ENCODE measurements at regions not wholly inside any gene's neighbourhood (a gene's known extent, or its start where the extent isn't known, plus 50 kb on each side); places are given as distances from the start of the nearest gene placed in this dataset.

DNA sequence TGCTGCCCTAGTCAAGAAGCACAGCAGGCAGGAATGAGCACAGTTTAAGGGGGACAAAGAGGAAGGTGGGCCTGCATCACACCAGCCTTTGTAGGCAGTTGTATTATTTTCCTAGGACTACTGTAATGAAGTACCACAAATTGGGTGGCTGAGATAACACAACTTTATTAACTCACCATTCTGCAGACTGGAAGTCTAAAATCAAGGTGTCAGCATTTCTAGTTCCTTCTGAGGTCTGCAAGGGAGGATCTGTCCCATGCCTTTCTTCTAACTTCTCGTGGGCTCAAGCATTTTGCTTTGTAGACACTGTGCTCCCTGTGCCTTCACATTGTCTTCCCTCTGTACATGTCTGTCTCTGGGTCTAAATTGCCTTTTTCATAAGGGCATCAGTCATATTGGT, 488.5 kb upstream of the JARID2 start:
- no peak overlapping the region for H3K27ac Mint-ChIP-seq
- H3K9me3 Mint-ChIP-seq = no peaks in the 10 kb centered on the region
- H3K36me3 Mint-ChIP-seq (ENCODE audit: low read depth) = no peaks in the 10 kb centered on the region
- no peak for DNase-seq (ENCODE audit: low spot score)
- no peaks in the 10 kb centered on the region for H3K27me3 Mint-ChIP-seq (ENCODE audit: low read depth)
- H3K4me3 Mint-ChIP-seq = no peak overlapping the region
- H3K4me1 Mint-ChIP-seq (ENCODE audit: low read depth) = peaks cover 4% of the 10 kb centered on the region

DNA sequence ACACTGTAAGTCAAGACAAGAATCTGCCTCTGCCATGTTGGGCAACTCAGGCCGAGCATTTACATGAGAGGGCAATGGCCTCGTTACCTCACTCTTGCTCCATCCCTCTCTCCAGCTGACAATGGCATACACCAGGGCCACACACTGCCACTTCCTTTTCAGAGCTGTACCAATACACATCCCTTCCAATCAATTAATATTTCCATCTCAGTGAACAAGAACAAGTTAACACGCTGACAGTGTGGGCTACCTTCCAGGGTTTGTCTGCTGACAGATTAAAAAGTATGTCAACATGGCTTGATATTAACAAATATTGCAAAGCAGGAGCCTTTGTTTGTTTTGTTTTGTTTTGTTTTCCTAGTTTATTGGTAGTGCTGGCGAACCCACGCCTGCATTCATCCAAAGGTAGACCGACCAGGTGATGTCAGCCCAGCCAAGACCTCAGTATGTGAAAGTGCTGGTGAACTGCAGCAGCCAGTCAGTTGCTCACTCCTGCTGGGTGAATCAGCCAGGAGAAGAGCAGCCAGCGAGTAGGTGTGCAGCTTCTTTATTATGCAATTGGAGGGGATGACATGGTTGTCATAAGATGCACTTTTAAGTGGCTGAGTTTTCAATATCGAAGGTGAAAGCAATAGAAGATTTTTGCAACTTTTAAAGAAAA, 487.3 kb upstream of the JARID2 start:
- no peak overlapping the region for H3K4me3 Mint-ChIP-seq
- no peak overlapping the region for H3K27ac Mint-ChIP-seq
- no peak for DNase-seq (ENCODE audit: low spot score)
- no peaks in the 10 kb centered on the region for H3K9me3 Mint-ChIP-seq
- H3K27me3 Mint-ChIP-seq (ENCODE audit: low read depth) = no peaks in the 10 kb centered on the region
- peaks cover 10% of the 10 kb centered on the region for H3K4me1 Mint-ChIP-seq (ENCODE audit: low read depth)
- no peaks in the 10 kb centered on the region for H3K36me3 Mint-ChIP-seq (ENCODE audit: low read depth)

DNA sequence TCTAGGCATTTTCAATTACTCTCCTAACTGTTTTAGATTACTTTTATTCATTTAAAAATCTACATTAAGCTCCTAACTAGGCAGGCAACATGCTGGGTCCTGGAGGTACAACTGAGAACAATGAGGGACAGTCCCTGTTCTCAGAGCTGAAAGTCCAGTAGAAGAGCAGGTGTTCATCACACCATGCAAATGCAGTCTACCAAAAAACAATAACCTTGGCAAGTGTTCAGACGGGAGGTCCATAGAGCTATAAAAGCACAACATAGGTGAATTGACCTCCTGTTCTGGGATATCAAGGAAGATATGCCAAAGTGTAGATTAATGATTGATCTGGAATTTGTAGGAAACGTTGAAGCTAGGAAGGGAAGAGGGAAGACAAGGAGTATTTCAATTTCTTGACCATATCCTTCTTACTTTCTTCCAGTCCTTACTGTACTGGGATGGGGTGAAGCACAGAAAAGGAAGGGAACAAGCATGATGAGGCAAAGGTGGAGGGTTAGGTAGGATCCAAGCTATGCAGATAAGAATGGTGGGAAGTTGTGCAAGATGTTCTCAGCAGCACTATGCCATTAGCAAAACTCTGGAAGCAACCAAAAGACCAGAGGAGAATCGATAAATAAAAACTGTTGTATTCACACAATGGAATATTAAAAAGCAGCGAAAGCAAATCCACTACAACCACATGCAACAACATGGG, 485.7 kb upstream of the JARID2 start:
- no peak overlapping the region for H3K27ac Mint-ChIP-seq
- no peak overlapping the region for H3K4me3 Mint-ChIP-seq
- DNase-seq (ENCODE audit: low spot score) = no peak
- no peaks in the 10 kb centered on the region for H3K27me3 Mint-ChIP-seq (ENCODE audit: low read depth)
- H3K36me3 Mint-ChIP-seq (ENCODE audit: low read depth) = no peaks in the 10 kb centered on the region
- no peaks in the 10 kb centered on the region for H3K9me3 Mint-ChIP-seq
- peaks cover 14% of the 10 kb centered on the region for H3K4me1 Mint-ChIP-seq (ENCODE audit: low read depth)

DNA sequence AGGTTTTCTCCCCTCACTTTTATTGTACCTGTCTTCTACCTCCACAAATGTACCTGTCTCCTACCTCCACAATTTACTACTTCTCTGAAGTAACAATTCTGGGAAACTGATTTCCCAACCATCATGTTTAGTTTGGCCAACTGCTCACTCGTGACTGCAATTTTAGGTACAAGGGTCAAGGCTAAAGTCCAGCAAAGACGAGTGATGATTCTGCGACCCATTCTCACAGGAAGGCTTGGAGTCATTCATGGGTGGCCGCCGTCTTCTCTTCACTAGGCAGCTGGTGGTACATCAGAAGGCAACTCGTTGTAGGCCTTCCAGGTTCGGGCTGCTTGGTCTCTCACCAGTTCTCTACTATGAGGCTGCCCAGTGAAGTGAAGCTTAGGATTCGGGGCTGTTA, 483.8 kb upstream of the JARID2 start:
- Mint-ChIP-seq H3K4me1 (ENCODE audit: low read depth) (peaks cover 14% of the 10 kb centered on the region), H3K9me3 (no peaks in the 10 kb centered on the region), H3K36me3 (ENCODE audit: low read depth) (no peaks in the 10 kb centered on the region), H3K4me3 (no peak overlapping the region), H3K27ac (no peak overlapping the region), H3K27me3 (ENCODE audit: low read depth) (no peaks in the 10 kb centered on the region)
- no peak for DNase-seq (ENCODE audit: low spot score)

DNA sequence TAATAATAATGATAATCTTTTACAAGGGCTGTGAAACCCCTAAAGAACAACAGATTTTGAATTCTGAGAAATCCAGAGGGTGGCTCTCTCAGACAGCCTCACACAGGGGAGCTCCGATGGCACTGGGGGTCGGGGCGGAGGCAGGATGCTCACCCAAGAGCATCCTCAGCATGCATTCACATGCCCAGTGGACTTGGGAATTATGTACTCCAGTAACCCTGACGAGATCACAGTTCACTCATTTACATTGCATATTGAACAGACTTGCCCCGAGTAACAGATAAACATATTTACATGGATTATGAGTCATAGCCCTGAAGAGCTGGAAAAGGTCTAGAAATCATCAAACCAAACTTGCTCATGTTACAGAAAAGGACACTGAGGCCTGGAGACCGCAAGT, 482.7 kb upstream of the JARID2 start:
- Mint-ChIP-seq H3K27me3 (ENCODE audit: low read depth) (no peaks in the 10 kb centered on the region), H3K27ac (no peak overlapping the region), H3K36me3 (ENCODE audit: low read depth) (no peaks in the 10 kb centered on the region), H3K4me3 (no peak overlapping the region), H3K4me1 (ENCODE audit: low read depth) (peaks cover 12% of the 10 kb centered on the region), H3K9me3 (no peaks in the 10 kb centered on the region)
- no peak for DNase-seq (ENCODE audit: low spot score)

DNA sequence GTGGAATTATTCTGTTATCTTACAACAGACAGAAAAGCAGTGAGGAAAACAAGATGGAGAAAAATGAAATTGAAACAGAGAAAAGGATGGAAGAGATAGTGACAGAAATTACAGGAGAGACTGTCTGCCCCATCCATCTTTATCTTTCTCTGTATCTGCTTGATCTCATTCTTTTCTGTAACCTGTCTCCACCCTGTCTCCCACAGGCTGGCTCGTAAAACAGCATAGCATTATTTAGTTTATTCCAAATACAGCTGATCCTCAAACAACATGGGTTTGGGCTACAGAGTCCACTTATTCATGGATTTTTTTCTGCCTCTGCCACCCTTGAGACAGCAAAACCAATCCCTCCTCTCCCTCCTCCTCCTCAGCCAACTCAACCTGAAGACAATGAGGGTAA, 482.3 kb upstream of the JARID2 start:
- no peak overlapping the region for H3K4me3 Mint-ChIP-seq
- no peak overlapping the region for H3K27ac Mint-ChIP-seq
- no peaks in the 10 kb centered on the region for H3K36me3 Mint-ChIP-seq (ENCODE audit: low read depth)
- no peak for DNase-seq (ENCODE audit: low spot score)
- peaks cover 9% of the 10 kb centered on the region for H3K4me1 Mint-ChIP-seq (ENCODE audit: low read depth)
- no peaks in the 10 kb centered on the region for H3K27me3 Mint-ChIP-seq (ENCODE audit: low read depth)
- no peaks in the 10 kb centered on the region for H3K9me3 Mint-ChIP-seq

DNA sequence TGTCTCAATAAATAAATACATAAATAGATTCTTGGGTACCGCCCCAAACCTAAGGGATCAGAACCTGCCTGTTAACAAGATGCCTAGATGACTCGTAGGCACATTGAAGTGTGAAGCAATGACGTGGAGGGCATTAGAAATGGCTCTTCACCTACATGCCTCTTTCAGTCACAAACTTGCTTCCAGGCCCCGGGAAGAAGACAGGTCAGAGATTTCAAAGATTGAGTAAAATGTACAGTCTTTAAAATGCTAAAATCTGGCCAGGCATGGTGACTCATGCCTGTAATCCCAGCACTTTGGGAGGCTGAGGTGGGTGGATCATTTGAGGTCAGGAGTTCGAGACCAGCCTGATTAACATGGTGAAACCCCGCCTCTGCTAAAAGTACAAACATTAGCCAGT, 480.8 kb upstream of the JARID2 start:
- no peaks in the 10 kb centered on the region for H3K36me3 Mint-ChIP-seq (ENCODE audit: low read depth)
- DNase-seq (ENCODE audit: low spot score) = no peak
- no peaks in the 10 kb centered on the region for H3K9me3 Mint-ChIP-seq
- no peak overlapping the region for H3K27ac Mint-ChIP-seq
- no peaks in the 10 kb centered on the region for H3K27me3 Mint-ChIP-seq (ENCODE audit: low read depth)
- H3K4me3 Mint-ChIP-seq = no peak overlapping the region
- peaks cover 9% of the 10 kb centered on the region for H3K4me1 Mint-ChIP-seq (ENCODE audit: low read depth)

DNA sequence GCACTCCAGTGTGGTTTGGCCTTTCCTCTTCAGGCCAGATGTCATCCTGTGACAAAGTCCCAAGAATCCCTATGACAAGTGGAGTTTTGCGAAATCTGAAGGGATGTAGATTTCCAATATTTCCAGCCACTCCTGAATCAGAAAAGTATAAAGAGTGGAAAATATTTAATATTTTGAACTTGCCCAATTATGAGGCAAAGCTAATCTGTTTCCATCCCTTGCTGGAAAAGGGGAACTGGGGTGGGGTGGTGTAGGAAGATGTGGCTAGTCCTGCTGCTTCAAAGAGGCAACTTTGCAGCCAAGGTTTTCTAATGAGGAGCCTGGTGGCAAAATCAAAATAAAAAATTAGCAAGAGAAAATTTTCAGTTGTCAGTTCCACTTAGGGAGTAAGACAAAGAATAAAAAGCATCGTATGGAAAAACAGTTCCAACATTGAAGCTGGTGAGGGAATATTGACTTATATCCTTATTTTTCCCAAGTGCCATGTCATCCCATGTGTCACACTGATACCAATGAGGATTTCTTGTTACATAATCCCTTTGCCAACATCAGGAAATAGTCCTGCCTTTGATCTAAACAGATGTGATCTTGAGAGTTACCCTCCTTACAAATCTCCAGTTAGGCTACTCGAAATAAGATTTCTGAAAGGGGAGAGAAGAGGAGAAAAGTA, 480.0 kb upstream of the JARID2 start:
- Mint-ChIP-seq H3K4me1 (ENCODE audit: low read depth) (peaks cover 9% of the 10 kb centered on the region), H3K9me3 (no peaks in the 10 kb centered on the region), H3K4me3 (no peak overlapping the region), H3K36me3 (ENCODE audit: low read depth) (no peaks in the 10 kb centered on the region), H3K27ac (no peak overlapping the region), H3K27me3 (ENCODE audit: low read depth) (no peaks in the 10 kb centered on the region)
- no peak for DNase-seq (ENCODE audit: low spot score)

DNA sequence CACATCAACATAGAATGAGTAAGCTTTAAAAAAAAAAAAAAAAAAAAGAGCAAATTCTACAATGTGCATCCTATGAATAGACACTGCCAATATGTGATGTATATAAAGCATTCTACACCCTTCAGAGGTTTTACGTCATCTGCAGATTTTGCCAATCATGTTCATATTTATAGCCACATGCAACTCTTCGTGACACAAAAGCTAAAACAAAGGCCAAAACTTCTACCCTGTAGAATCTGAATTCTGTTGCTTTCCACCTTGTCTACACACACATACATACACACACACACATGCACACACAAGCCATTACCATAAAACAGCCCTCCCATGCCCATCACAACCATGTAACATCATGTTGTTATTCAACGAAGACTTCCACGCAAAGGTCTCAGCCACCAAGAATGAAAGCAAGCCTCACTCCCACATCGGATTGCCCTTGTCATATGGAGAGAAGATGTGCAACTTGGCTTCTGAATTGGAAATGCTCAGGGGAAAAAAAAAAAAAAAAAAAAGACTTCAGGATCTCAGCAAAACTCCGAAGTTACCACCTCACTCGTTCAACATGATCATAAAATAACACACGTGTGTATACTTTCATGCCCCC, 479.4 kb upstream of the JARID2 start:
- H3K4me1 Mint-ChIP-seq (ENCODE audit: low read depth) = peaks cover 9% of the 10 kb centered on the region
- H3K27ac Mint-ChIP-seq = no peak overlapping the region
- H3K9me3 Mint-ChIP-seq = no peaks in the 10 kb centered on the region
- no peaks in the 10 kb centered on the region for H3K27me3 Mint-ChIP-seq (ENCODE audit: low read depth)
- no peaks in the 10 kb centered on the region for H3K36me3 Mint-ChIP-seq (ENCODE audit: low read depth)
- H3K4me3 Mint-ChIP-seq = no peak overlapping the region
- DNase-seq (ENCODE audit: low spot score) = no peak

DNA sequence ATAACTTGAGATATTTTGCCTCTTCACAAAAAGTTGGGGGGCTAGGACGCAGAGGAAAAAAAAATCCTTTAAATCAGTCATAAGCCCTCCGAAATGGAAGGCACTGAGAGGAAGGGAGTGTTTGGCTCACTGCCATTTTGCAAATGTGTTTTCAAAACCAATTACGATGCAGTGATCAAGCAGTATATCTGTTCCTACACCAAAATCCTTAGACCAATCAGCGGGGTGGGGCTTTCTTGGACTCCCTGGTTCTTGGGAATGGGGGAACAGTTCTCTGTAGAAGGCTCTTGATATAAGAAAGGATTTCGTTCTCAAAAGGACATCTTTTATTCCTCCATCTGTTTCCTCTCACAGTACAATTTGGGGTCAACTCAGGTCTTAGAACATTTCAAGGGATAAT, 478.6 kb upstream of the JARID2 start:
- H3K4me1 Mint-ChIP-seq (ENCODE audit: low read depth) = peaks cover 9% of the 10 kb centered on the region
- no peaks in the 10 kb centered on the region for H3K9me3 Mint-ChIP-seq
- no peak overlapping the region for H3K4me3 Mint-ChIP-seq
- H3K36me3 Mint-ChIP-seq (ENCODE audit: low read depth) = no peaks in the 10 kb centered on the region
- no peak overlapping the region for H3K27ac Mint-ChIP-seq
- H3K27me3 Mint-ChIP-seq (ENCODE audit: low read depth) = peaks cover 3% of the 10 kb centered on the region
- no peak for DNase-seq (ENCODE audit: low spot score)

DNA sequence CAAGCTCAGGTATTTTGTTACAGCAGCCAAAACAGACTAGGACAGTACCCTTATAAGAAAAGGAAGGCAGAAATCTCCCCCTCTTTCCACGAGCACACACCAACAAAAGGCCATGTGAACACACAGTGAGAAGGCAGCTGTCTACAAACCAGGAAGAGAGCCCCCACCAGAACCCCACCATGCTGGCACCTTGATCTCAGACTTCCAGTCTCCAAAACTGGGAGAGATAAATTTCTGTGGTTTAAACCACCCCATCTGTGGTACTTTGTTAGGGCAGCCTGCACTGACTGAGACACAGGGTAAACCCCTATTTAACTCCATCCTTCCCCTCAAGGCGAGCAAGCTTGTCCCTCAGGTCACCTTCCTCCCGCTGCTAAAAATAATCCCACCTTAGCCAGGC, 475.8 kb upstream of the JARID2 start:
- H3K36me3 Mint-ChIP-seq (ENCODE audit: low read depth) = no peaks in the 10 kb centered on the region
- H3K27ac Mint-ChIP-seq = no peak overlapping the region
- H3K9me3 Mint-ChIP-seq = no peaks in the 10 kb centered on the region
- H3K4me1 Mint-ChIP-seq (ENCODE audit: low read depth) = no peaks in the 10 kb centered on the region
- H3K4me3 Mint-ChIP-seq = no peak overlapping the region
- H3K27me3 Mint-ChIP-seq (ENCODE audit: low read depth) = peaks cover 5% of the 10 kb centered on the region
- DNase-seq (ENCODE audit: low spot score) = no peak

DNA sequence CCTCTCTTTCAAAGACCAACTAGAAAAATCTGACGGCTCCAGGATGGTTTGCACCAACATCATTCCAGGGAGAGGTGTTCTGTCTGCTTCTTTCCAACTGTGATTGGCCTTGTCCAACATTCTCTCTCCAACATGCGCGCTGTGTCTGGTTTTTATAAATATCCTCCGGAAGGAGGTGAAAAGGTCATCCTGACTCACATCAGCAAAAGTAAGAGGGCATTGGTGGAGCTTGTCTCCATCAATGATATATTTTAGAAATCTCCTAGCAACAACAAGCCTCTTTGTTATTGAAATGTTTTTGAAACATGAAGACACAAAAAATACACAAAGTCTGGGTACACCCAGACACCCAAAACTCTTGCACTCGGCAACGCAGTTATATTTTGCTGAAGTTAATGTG, 475.3 kb upstream of the JARID2 start:
- DNase-seq (ENCODE audit: low spot score) = no peak
- H3K36me3 Mint-ChIP-seq (ENCODE audit: low read depth) = no peaks in the 10 kb centered on the region
- no peak overlapping the region for H3K27ac Mint-ChIP-seq
- no peaks in the 10 kb centered on the region for H3K9me3 Mint-ChIP-seq
- H3K4me1 Mint-ChIP-seq (ENCODE audit: low read depth) = no peaks in the 10 kb centered on the region
- no peak overlapping the region for H3K4me3 Mint-ChIP-seq
- peaks cover 7% of the 10 kb centered on the region for H3K27me3 Mint-ChIP-seq (ENCODE audit: low read depth)

DNA sequence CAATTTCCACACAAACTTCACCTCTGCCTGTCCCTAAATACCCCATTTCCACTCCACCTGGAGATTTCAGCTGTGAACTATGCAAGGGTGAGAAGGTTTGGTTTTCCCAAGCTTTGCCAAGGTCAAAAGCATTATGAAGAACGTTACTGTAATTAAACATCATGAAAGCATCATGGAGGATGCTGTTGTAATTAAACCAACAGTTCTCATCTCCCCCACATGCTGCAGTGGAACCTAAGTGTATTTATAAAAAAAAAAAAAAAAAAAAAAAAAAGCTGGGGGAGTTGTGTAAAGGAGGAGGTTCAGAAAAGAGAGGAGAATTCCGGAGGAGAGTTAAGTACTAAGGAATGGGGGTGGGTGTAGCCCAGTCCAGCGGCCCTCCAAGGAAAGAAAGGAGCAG, 474.9 kb upstream of the JARID2 start:
- Mint-ChIP-seq H3K9me3 (no peaks in the 10 kb centered on the region), H3K4me1 (ENCODE audit: low read depth) (no peaks in the 10 kb centered on the region), H3K27ac (no peak overlapping the region), H3K36me3 (ENCODE audit: low read depth) (no peaks in the 10 kb centered on the region), H3K27me3 (ENCODE audit: low read depth) (peaks cover 7% of the 10 kb centered on the region), H3K4me3 (no peak overlapping the region)
- DNase-seq (ENCODE audit: low spot score) = no peak

DNA sequence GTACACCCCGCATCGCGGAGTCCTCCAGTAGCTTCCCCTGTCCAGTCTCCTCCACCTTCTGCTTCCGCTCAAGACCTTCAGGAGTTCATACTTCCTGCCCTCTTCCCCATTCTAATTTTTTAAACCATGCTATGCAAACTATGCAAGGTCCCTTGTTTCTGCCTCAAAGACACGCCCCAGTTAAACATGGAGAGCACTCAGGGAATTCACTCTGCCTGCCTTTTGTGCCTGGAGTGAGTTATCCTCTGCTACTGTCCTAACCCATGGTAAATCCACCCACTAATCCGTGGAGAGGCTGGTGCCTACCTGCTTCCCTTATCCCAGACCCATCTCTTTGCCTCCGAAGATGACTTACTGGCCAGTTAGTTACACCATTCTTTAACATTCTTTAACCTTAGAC, 473.7 kb upstream of the JARID2 start:
- no peak for DNase-seq (ENCODE audit: low spot score)
- H3K27ac Mint-ChIP-seq = no peak overlapping the region
- H3K36me3 Mint-ChIP-seq (ENCODE audit: low read depth) = no peaks in the 10 kb centered on the region
- no peaks in the 10 kb centered on the region for H3K9me3 Mint-ChIP-seq
- no peak overlapping the region for H3K4me3 Mint-ChIP-seq
- no peaks in the 10 kb centered on the region for H3K4me1 Mint-ChIP-seq (ENCODE audit: low read depth)
- peaks cover 7% of the 10 kb centered on the region for H3K27me3 Mint-ChIP-seq (ENCODE audit: low read depth)

Measured in T-helper 2 cell treated with Interferon-gamma antibody and Interleukin-4, amounts not matched to agents 5 μg/mL and 100 μg/mL, for 36 hours (primary cell).